Activated CD4-positive, CD25-positive, alpha-beta regulatory T cell treated with anti-CD3 and anti-CD28 coated beads, Interleukin-2, amount 50 U/mL, for 24 hours (primary cell): ENCODE measurements at regions not wholly inside any gene's neighbourhood (a gene's known extent, or its start where the extent isn't known, plus 50 kb on each side); places are given as distances from the start of the nearest gene placed in this dataset.

ENCODE experiments used
- ATAC-seq, 2 donors: fragments of 150-1000 bp; cut with Tn5 transposase; one replicate each; pipeline ENCODE4 v1.10.0; 2021; ENCODE audit warnings: mild to moderate bottlenecking in 1 of 2, moderate library complexity in 1 of 2

- ATAC-seq = no peak
These were observed 653.4 kb downstream of the ANXA1 start for GRCh38 chr9:73805111-73805510.

GRCh38 chr9:73805853-73806458 lies 654.3 kb downstream of the ANXA1 start:
- no peak for ATAC-seq

GRCh38 chr9:73806876-73807275 lies 655.2 kb downstream of the ANXA1 start:
- no peak for ATAC-seq

- ATAC-seq = no peak
These were observed 656.3 kb downstream of the ANXA1 start for GRCh38 chr9:73807952-73808351.

- no peak for ATAC-seq
These were observed 659.0 kb downstream of the ANXA1 start for GRCh38 chr9:73810585-73811215.

- no peak for ATAC-seq
These were observed 661.9 kb downstream of the ANXA1 start for GRCh38 chr9:73813546-73813945.

GRCh38 chr9:73816905-73817304 lies 665.2 kb downstream of the ANXA1 start:
- no peak for ATAC-seq

GRCh38 chr9:73824671-73825070 lies 672.5 kb upstream of the RORB start:
- ATAC-seq = no peak

- ATAC-seq = no peak
These were observed 658.3 kb upstream of the RORB start for GRCh38 chr9:73838871-73839270.

- ATAC-seq = no peak
These were observed 657.7 kb upstream of the RORB start for GRCh38 chr9:73839471-73839870.

- ATAC-seq = no peak
These were observed 656.1 kb upstream of the RORB start for GRCh38 chr9:73841018-73841417.

GRCh38 chr9:73844135-73844534 lies 653.0 kb upstream of the RORB start:
- ATAC-seq = no peak

- no peak for ATAC-seq
These were observed 651.6 kb upstream of the RORB start for GRCh38 chr9:73845539-73845938.

GRCh38 chr9:73845954-73846690 lies 651.0 kb upstream of the RORB start:
- ATAC-seq = no peak

- ATAC-seq = no peak
These were observed 649.6 kb upstream of the RORB start for GRCh38 chr9:73847536-73847935.

GRCh38 chr9:73853549-73853948 lies 643.6 kb upstream of the RORB start:
- no peak for ATAC-seq

GRCh38 chr9:73855206-73855605 lies 641.9 kb upstream of the RORB start:
- ATAC-seq = no peak

- ATAC-seq = no peak
These were observed 633.2 kb upstream of the RORB start for GRCh38 chr9:73863924-73864323.

- no peak for ATAC-seq
These were observed 630.7 kb upstream of the RORB start for GRCh38 chr9:73866451-73866850.

GRCh38 chr9:73869264-73869663 lies 627.9 kb upstream of the RORB start:
- ATAC-seq = peak; percentile 76 to 80

GRCh38 chr9:73871636-73872035 lies 625.5 kb upstream of the RORB start:
- ATAC-seq = no peak

- no peak for ATAC-seq
These were observed 624.4 kb upstream of the RORB start for GRCh38 chr9:73872701-73873100.

GRCh38 chr9:73880101-73880500 lies 617.0 kb upstream of the RORB start:
- ATAC-seq = no peak

- ATAC-seq = no peak
These were observed 608.1 kb upstream of the RORB start for GRCh38 chr9:73889023-73889422.
